ENCODE measurements at regions not wholly inside any gene's neighbourhood (a gene's known extent, or its start where the extent isn't known, plus 50 kb on each side); places are given as distances from the start of the nearest gene placed in this dataset.

DNA sequence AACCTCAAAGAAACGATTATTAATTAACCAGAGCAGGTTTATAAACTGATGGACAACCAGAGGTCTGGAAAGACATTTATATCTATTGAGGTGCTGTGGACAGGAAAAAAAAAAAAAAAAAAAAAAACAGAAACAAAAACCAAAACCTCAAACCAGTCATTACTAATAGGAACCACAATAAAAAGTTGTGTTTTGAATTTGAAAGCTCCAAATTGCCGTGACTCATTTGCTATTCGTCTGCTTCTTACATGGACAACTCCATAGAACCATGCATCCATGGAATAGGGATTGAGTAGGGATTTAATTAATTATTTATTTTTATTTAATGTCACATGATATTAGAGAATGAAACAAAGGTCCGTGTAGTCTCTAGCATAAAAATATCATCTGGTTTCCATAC is 134.1 kb upstream of the SSTR1 start:
- no peak overlapping the region for H3K4me2 ChIP-seq (ENCODE audit: low read depth, low read length)
- intact Hi-C loops (cut with micrococcal nuclease; ENCODE audit: unreplicated experiment), result no loop called here
- ATAC-seq (no peak), DNase-seq (ENCODE audit: low spot score) (no peak), FAIRE-seq (no peak)
- H4K20me1 ChIP-seq (ENCODE audit: insufficient read depth, low read length), result no peaks in the 10 kb centered on the region
- ChIA-PET CTCF (ENCODE audit: low intra/inter-chr PET ratio, low total read pairs) (no interaction called here), POLR2A (no interaction called here)
- H3K4me3 ChIP-seq (replicated peaks in 1 of 3; ENCODE audit: insufficient read depth in 1 of 3, low read depth in 2 of 3, low read length in 3 of 3), result no peak overlapping the region
- H3K9ac ChIP-seq (ENCODE audit: insufficient read depth, low read depth, low read length), result no peak overlapping the region
- no peaks in the 10 kb centered on the region for H3K4me1 ChIP-seq (ENCODE audit: insufficient read depth, low read length)
- H3K79me2 ChIP-seq (ENCODE audit: insufficient read depth, low read length), result no peaks in the 10 kb centered on the region
- 3% methylated on average over 4 of the region's 4 CpGs for WGBS (ENCODE audit: low lambda C conversion rate)
- H2AFZ ChIP-seq (ENCODE audit: low read length), result no peak overlapping the region
- H3K36me3 ChIP-seq (replicated peaks in 1 of 2; ENCODE audit: control insufficient read depth in 1 of 2, insufficient read depth in 2 of 2, low read length in 2 of 2), result no peaks in the 10 kb centered on the region
- H3K27me3 ChIP-seq (ENCODE audit: control insufficient read depth in 1 of 2, insufficient read depth in 2 of 2, low read length in 2 of 2), result no peaks in the 10 kb centered on the region
- H3K9me3 ChIP-seq (ENCODE audit: low read length), result no peaks in the 10 kb centered on the region
- no TSS peak for BruUV-seq (replicated peaks)
- in situ Hi-C loops (cut with HindIII; ENCODE audit: extremely low pct_ligation_motif_present, low pct_unique_long_range_greater_than_20kb), result no loop called here
- H3K27ac ChIP-seq (ENCODE audit: extremely low read length, insufficient read depth, low read length), result no peak overlapping the region
- no peak for TF ChIP-seq IKZF1 (IDR thresholded peaks at IDR 0.05)
- TF ChIP-seq, protein P1, sequence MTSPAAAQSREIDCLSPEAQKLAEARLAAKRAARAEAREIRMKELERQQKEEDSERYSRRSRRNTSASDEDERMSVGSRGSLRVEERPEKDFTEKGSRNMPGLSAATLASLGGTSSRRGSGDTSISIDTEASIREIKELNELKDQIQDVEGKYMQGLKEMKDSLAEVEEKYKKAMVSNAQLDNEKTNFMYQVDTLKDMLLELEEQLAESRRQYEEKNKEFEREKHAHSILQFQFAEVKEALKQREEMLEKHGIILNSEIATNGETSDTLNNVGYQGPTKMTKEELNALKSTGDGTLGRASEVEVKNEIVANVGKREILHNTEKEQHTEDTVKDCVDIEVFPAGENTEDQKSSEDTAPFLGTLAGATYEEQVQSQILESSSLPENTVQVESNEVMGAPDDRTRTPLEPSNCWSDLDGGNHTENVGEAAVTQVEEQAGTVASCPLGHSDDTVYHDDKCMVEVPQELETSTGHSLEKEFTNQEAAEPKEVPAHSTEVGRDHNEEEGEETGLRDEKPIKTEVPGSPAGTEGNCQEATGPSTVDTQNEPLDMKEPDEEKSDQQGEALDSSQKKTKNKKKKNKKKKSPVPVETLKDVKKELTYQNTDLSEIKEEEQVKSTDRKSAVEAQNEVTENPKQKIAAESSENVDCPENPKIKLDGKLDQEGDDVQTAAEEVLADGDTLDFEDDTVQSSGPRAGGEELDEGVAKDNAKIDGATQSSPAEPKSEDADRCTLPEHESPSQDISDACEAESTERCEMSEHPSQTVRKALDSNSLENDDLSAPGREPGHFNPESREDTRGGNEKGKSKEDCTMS (CRISPR knock-in tag; conservative IDR thresholded peaks at IDR 0.05), result no peak
- TF ChIP-seq ZNF274 (CRISPR knock-in tag; IDR thresholded peaks at IDR 0.05), result no peak
- TF ChIP-seq, protein P2, sequence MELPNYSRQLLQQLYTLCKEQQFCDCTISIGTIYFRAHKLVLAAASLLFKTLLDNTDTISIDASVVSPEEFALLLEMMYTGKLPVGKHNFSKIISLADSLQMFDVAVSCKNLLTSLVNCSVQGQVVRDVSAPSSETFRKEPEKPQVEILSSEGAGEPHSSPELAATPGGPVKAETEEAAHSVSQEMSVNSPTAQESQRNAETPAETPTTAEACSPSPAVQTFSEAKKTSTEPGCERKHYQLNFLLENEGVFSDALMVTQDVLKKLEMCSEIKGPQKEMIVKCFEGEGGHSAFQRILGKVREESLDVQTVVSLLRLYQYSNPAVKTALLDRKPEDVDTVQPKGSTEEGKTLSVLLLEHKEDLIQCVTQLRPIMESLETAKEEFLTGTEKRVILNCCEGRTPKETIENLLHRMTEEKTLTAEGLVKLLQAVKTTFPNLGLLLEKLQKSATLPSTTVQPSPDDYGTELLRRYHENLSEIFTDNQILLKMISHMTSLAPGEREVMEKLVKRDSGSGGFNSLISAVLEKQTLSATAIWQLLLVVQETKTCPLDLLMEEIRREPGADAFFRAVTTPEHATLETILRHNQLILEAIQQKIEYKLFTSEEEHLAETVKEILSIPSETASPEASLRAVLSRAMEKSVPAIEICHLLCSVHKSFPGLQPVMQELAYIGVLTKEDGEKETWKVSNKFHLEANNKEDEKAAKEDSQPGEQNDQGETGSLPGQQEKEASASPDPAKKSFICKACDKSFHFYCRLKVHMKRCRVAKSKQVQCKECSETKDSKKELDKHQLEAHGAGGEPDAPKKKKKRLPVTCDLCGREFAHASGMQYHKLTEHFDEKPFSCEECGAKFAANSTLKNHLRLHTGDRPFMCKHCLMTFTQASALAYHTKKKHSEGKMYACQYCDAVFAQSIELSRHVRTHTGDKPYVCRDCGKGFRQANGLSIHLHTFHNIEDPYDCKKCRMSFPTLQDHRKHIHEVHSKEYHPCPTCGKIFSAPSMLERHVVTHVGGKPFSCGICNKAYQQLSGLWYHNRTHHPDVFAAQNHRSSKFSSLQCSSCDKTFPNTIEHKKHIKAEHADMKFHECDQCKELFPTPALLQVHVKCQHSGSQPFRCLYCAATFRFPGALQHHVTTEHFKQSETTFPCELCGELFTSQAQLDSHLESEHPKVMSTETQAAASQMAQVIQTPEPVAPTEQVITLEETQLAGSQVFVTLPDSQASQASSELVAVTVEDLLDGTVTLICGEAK (IDR thresholded peaks at IDR 0.05), result no peak
- TF ChIP-seq, protein P2 (CRISPR knock-in tag; IDR thresholded peaks at IDR 0.05), result no peak
- no peak for TF ChIP-seq ZNF3 (CRISPR knock-in tag; IDR thresholded peaks at IDR 0.05)
- TF ChIP-seq ZBTB38 (CRISPR knock-in tag; IDR thresholded peaks at IDR 0.05), result no peak
- TF ChIP-seq ZKSCAN5 (CRISPR knock-in tag; IDR thresholded peaks at IDR 0.05), result no peak
- no peak for TF ChIP-seq ZNF34 (CRISPR knock-in tag; IDR thresholded peaks at IDR 0.05; ENCODE audit: borderline replicate concordance)
- no peak for TF ChIP-seq ZSCAN21 (CRISPR knock-in tag; IDR thresholded peaks at IDR 0.05; ENCODE audit: borderline replicate concordance)
- TF ChIP-seq, protein P3, sequence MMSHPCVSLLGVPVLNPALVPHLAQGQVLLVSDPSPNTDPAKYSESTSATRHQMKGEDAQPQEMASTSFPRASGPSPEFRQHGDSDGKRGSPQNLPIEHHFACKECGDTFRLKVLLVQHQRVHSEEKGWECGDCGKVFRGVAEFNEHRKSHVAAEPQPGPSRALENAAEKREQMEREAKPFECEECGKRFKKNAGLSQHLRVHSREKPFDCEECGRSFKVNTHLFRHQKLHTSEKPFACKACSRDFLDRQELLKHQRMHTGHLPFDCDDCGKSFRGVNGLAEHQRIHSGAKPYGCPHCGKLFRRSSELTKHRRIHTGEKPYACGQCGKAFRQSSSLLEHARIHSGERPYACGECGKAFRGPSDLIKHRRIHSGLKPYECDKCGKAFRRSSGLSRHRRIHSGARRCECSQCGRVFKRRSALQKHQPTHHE (CRISPR knock-in tag; IDR thresholded peaks at IDR 0.05; ENCODE audit: borderline replicate concordance), result no peak
- TF ChIP-seq NCOR1 (IDR thresholded peaks at IDR 0.05; ENCODE audit: borderline replicate concordance, low read length), result no peak
